T-helper 1 cell treated with Interleukin-12 subunit alpha and Interleukin-12 subunit beta and Interleukin-4 antibody, amounts not matched to agents 30 ng/mL and 1 ng/mL, for 36 hours (primary cell): ENCODE measurements at regions not wholly inside any gene's neighbourhood (a gene's known extent, or its start where the extent isn't known, plus 50 kb on each side); places are given as distances from the start of the nearest gene placed in this dataset.
"Not testable (repeated sequence)": the region's sequence is repeated elsewhere in the genome, so short reads cannot be mapped to it uniquely, and the experiment has no call there.

ENCODE experiments used
- intact Hi-C: fragments of 100-400 bp; cut with micrococcal nuclease; formaldehyde crosslinking; loops from one replicate; pipeline ENCODE4 v1.15.1; 2024

GRCh38 chr13:111661052-111661451 is 340.6 kb downstream of the TEX29 start:
- intact Hi-C loops = no loop called here

- intact Hi-C loops = no loop called here
These were observed 341.3 kb downstream of the TEX29 start for GRCh38 chr13:111661776-111662175.

- intact Hi-C loops = no loop called here
These were observed 342.0 kb downstream of the TEX29 start for GRCh38 chr13:111662451-111662850.

- intact Hi-C loops = no loop called here
These were observed 342.5 kb downstream of the TEX29 start for GRCh38 chr13:111662895-111663294.

GRCh38 chr13:111663505-111663904 is 343.1 kb downstream of the TEX29 start:
- intact Hi-C loops = no loop called here

- intact Hi-C loops = no loop called here
These were observed 343.5 kb downstream of the TEX29 start for GRCh38 chr13:111663953-111664421.

- intact Hi-C loops = no loop called here
These were observed 344.3 kb downstream of the TEX29 start for GRCh38 chr13:111664696-111665095.

- intact Hi-C loops = no loop called here
These were observed 345.3 kb downstream of the TEX29 start for GRCh38 chr13:111665691-111666095.

- intact Hi-C loops = no loop called here
These were observed 345.8 kb downstream of the TEX29 start for GRCh38 chr13:111666164-111666776.

- intact Hi-C loops = no loop called here
These were observed 347.3 kb downstream of the TEX29 start for GRCh38 chr13:111667757-111668156.

GRCh38 chr13:111668451-111668850 is 348.0 kb downstream of the TEX29 start:
- intact Hi-C loops = no loop called here

GRCh38 chr13:111672198-111672597 is 351.8 kb downstream of the TEX29 start:
- intact Hi-C loops = not testable (repeated sequence)

- intact Hi-C loops = not testable (repeated sequence)
These were observed 357.9 kb downstream of the TEX29 start for GRCh38 chr13:111678120-111678882.

GRCh38 chr13:111679645-111680044 is 359.2 kb downstream of the TEX29 start:
- intact Hi-C loops = not testable (repeated sequence)

- intact Hi-C loops = not testable (repeated sequence)
These were observed 359.7 kb downstream of the TEX29 start for GRCh38 chr13:111680100-111680499.

- intact Hi-C loops = not testable (repeated sequence)
These were observed 371.6 kb downstream of the TEX29 start for GRCh38 chr13:111692028-111692427.

- intact Hi-C loops = not testable (repeated sequence)
These were observed 370.8 kb upstream of the SOX1 start for GRCh38 chr13:111696121-111696520.

GRCh38 chr13:111702059-111702458 is 364.9 kb upstream of the SOX1 start:
- intact Hi-C loops = not testable (repeated sequence)
